ENCODE measurements at regions not wholly inside any gene's neighbourhood (a gene's known extent, or its start where the extent isn't known, plus 50 kb on each side); places are given as distances from the start of the nearest gene placed in this dataset.

DNA sequence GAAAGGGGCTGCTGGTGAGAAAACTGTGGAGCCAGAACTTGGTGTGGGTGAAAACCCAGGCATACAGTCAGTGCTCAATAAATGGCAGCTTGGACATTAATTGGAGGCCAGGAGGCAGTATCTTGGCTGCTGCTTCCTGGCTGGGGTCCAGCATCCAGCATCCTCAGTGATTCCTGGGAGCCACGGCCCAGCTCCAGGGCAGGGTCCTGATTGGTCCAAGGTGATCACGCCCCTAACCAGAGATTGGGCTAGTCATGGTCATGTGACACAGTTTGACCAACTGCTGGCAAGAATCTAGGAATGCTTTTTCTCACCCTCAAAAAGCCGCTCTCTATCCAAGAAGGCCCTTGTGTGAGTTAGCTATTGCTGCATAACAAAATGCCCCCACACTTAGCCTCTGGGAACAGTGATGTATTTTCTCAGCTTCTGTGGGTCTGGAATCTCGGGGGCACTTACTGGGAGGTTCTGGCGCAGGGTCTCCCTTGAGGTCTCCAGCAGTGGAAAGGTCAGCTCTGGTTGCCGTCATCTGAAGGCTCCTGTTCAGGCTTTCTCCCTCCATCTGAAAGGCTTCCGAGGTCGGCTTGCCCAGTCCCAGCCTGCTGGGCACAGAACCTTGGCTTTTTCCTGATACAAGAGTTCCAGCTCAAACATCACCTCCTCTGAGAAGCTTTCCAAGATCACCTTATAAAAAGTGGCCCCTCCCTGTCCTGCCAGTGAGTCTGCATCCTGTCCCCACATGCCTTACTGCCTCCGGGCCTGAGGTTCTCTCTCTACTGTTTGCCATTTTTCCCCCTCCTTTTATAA is 119.2 kb upstream of the NCOR2 start:
- no peak for DNase-seq

DNA sequence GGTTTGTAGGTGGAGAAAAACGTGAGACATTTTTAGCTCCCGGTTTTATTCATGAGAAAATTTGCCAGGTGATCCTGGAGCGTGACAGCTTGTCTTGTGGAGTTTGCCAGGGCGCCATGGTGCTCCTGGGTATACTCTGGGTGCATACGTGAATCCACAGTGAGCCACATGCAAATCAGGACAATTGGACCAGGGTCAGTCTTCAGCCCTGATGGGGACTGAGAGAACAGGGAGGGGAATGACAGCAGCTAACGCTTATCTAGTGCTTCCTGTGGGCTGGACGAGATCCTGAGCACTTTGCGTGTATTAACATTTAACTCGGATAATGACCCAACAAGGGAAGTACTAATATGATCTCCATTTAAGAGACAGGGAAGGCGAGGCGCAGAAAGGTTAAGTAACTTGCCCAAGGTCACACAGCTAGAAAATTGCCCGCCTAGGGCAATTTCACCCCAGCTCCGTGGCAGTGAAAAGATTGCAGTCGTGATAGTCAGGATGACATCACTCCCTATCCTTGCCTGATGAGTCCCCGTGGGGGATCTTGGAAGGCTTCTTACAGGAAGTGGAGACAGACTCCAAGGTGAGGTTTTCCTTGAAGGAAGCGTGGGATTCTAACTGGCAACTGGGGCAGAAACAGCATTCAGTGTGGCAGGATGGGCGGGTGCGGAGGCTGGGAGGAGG is 118.4 kb upstream of the NCOR2 start:
- no peak for DNase-seq

DNA sequence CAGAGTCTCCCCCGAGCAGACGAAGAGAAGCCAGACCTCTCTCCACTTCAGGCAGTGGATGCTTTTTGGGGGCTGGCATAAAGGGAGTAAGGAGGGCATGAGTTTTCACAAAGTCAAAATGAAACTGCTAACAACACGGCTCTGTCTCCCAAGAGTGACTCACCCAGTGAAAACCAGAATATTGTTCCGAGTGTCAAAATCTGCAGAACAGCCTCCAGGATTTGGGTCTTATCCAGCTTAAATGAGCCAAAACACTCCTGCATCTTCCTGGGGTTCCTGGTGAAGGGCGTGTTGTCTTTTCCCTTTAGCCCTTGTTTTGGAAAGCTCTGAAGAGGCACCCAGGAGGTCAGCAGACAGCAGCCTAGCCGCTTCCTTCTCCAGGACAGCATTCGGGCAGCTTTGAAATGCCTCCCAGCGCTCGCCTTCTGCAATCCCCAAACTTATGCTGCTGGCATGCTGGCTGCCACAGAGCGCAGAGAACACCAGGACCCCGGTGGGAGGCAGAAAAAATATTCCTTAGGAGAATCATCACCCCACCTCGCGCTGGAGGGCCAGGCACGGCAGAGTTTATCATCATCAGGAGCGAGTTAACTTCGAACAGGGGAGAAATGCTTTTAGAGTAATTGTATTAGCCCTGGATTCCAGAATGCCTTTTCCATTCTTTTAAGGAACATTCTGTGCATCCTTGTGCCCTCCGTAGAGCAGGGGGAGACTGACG is 117.7 kb upstream of the NCOR2 start:
- DNase-seq, result no peak

DNA sequence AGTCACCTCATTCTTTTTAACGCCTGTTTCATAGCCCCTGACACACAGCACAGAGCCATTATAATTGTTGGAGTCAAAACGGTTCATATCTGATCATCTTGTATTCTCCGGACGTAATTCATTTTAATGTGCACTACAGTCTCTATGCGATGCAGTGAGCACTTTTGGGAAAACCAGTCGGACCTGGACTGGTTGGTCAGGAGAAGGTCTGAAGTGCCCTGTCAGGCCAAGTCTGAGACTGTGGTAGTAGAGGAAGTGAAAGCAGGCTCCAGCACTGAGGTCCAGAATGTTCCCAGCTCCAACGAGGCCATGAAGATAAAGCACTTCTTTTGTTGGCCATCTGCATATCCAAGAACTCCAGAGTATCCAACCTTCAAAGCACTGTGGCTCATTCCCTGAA is 117.1 kb upstream of the NCOR2 start:
- DNase-seq, result no peak

DNA sequence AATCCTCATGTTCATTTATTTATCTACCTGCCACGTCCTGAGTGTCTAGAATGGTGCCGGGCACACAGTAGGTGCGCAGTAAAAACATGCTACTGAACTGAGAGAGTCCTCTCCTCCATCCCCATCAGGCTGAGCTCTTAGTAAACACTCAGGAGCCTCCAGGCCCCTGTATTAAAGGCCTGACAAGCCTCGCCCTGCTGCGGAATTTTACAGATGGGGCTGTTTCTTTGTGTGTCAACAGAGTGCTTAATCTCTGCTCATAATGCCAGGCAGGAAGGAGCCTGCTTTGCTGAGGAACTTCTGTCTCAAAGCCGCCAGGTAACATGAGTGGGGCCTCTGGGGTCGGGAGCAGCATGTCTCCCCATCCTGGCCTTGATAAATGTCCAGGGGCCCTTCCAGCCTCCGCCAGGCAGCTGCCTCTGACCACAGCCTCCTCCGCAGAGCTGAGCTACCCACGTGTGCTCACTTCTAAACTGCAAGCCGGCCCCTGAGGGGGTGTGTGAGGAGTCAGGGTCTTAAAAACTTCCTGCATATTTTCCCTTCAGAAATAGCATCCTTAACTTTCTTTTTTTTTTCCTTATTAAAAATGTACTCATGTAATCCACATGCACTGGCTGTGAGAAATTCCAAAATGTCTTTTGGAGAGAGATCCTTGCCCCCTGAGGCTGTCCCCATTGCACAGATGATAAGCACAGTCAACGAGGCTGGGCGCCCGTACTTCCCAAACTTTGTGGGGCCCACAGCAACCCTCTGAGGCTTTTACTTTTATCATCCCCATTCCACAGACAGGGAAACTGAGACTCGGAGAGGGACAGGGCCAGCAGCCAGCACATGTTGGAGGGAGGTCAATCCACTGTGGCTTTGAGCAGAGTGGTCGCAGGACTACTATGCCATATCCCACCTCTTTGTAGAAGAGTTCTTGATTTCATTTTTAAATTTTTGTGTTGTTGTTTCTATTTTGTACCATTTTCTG is 116.0 kb upstream of the NCOR2 start:
- DNase-seq, result no peak

DNA sequence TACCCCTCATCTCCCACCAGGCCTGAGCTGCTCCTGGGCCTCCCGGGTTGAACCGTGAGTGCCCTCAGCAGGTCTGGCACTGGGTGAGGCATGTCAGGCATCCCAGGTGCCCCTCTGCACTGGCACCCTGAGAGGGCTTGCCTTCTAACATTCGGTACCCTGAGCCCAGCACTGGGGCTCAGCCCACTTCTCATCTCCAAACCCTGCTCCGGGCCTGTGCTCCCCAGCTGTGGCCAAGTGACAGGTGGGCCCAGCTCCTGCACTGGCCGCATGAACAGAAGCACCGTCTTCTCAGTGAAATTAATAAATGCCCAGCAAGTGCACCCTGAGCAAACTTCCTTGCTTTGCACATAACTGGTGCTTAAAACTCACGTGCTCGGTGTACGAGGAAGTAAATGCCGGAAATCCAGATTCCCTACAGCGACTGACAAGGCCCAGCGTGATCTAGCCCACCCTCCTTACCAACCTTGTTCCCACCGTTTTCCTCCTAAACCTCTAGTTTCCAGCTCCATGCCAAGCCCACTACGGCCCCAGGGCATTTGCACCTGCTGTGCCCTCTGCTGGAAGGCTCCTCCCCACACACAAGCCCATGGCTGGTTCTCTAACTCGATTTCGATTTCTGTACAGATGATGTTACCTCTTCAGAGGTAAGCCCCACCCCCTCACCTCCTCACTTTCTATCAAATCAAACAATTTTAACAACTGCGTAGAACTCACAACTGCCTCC is 115.2 kb upstream of the NCOR2 start:
- DNase-seq, result no peak

DNA sequence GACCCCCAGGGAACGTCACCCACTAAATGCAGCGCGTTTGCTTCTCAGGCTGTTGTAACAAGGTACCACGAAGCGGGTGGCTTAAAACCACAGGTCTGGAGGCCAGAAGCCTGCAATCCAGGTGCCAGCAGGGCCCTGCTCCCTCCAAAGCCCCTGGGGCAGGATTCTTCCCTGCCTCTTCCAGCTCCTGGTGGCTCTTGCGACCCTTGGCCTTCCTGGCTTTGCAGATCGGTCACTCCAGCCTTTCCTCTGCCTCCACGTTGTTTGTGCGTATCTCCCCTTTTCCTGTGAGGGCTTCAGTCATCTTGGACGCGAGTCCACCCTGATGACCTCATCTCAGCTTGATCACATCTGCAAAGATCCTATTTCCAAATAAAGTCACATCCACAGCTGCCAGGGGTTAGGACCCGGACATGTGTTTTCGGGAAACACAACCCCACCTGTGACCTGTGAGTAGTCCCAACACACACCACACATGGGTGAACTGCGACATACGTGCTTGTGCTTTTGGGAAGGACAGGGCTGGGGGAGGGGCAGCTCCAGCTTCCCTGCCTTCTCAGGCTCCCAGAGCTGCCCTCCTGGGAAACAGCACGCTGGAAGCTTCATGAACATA is 114.5 kb upstream of the NCOR2 start:
- DNase-seq, result no peak

DNA sequence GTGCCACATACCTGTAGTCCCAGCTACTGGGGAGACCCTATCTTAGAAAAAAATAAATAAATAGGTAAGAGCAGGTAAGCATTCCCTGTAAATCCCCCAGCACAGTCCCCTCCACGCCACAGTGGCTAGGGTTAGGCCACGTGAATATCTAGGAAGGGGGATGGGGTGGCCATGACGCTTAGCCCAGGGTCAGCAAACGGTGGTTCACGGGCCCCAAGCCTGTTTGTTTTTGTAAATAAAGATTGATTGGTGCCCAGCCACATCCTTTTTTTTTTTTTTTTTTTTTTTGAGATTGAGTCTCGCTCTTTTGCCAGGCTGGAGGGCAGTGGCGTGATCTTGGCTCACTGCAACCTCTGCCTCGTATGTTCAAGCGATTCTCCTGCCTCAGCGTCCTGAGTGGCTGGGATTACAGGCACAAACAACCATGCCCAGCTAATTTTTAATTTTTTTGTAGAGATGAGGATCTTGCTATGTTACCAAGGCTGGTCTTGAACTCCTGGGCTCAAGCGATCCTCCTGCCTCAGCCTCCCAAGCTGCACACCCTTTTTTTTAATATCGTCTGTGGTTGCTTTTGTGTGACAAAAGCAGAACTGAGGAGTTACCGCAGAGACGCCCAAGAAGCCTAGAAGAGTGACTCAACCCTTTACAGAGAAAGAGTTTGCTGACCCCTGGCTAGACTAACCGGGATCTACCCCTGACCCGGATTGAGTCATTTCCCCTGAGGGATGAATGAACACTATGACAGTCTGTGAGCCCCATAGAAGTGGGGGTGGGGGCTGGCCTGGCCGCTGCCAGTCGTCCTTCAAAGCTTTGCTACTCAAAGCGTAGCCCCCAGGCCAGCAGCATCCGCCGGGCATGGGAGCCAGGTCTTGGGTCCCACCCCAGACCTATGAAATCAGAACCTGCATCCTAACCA is 113.7 kb upstream of the NCOR2 start:
- DNase-seq, result no peak

DNA sequence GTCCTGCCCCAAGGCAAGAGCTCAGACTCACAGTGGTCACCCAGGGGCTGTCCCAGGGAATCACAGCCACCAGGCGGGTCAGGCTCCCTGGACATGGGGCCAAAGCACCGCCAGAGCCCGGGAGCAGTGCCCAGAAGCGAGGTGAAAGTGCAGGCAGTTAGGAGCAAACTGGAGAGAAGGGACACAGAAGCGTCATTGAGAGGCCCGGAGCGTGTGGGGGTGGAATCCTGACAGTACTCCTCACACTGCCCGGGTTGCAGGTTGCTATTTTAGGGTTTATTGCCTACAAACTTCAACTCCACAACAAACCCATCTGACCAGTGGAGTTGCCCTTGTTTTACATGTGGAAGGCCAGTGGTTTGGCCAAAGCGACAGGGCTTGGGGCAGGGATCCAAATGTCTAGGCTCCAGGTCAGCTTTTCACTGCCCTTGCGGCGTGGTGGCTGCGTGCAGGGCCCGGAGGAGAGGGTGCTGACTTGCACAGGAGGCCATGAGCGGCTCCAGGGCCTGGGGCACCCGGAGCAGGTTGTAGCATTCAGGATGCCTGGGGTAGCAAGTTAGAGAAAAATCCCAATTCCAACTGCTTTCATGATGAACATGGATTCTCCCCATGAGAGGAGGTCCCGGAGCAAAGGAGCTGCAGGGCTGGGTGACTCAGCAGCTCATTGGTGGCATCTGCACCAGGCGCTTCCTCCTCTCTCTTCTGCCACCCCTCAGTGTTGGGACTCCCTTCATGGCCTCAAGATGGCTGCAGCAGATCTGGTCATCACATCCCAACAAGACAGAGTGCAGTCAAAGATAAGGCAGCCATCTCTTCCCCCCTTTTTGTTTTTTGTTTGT is 112.3 kb upstream of the NCOR2 start:
- no peak for DNase-seq

DNA sequence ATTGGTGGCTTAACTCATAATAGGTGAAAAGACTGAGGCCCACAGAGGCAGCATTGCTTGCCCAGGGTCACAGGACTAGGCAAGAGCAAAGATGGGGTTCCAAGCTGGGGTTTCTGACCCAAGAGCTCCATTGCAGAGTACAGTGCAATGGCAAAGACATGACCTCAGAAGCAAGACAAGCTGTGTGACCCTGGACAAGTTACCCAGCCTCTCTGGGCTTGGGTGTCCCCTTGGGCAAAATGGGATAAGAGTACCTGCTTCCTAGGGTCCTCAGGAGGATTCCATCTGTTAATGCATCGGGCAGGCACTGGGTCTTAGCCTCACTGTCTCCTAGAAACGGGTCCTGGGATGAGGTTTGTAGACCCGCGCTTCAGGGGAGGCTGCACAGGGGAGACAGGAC is 111.6 kb upstream of the NCOR2 start:
- DNase-seq, result no peak

DNA sequence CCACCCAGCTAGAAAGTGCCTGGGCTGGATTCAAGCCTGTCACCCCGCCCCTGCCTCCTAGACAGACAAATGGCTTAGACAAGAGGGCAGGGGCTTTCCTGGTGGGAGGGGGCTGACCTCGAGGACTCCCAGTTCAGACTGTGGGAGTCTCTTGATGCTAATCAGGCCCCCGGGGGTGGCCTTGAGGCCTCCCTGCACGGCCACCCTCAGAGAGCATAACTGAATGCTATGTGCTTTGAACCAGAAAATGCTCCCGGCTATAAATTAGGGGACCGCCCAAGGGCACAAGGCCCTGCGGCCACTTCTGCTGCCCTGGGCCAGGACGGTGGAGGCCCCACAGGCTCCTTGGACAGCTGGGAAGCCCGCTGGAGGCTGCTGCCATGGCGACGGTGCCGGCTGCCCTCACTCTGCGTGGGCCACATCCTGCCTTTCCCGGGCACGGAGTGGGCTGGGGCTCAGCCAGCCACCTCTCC is 111.0 kb upstream of the NCOR2 start:
- no peak for DNase-seq

DNA sequence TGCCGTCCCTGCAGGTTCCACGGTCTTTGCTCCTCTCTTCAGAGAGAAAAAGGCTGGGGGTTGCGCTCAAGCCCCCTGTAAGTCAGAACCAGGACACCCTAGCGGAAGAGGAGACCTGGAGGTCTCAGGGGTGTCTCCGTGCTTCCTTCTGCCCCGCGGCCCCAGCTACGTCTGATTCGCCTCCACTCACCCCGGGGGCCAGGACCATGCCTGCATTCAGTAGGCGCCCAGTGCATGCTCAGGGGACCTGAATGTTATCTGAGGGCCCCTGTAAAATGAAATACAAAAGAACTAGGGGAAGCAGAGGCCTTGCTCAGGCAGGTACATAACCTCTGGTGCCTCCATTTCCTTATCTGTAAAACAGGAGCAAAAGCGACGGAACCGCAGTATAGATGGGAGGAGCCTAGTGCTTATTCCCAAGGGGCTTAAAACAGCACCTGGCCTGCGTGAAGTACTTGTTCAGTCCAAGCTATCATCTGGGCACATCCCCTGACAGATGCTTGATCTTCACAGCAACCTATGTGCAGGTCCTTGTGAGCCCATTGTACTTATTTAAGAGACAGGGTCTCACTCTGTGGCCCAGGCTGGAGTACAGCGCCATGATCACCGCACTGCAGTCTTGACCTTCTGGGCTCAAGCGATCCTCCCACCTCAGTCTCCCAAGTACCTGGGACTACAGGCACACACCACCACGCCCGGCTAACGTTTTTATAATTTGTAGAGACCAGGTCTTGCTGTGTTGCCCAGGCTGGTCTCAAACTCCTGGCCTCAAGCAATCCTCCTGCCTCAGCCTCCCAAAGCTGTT is 110.3 kb upstream of the NCOR2 start:
- no peak for DNase-seq

DNA sequence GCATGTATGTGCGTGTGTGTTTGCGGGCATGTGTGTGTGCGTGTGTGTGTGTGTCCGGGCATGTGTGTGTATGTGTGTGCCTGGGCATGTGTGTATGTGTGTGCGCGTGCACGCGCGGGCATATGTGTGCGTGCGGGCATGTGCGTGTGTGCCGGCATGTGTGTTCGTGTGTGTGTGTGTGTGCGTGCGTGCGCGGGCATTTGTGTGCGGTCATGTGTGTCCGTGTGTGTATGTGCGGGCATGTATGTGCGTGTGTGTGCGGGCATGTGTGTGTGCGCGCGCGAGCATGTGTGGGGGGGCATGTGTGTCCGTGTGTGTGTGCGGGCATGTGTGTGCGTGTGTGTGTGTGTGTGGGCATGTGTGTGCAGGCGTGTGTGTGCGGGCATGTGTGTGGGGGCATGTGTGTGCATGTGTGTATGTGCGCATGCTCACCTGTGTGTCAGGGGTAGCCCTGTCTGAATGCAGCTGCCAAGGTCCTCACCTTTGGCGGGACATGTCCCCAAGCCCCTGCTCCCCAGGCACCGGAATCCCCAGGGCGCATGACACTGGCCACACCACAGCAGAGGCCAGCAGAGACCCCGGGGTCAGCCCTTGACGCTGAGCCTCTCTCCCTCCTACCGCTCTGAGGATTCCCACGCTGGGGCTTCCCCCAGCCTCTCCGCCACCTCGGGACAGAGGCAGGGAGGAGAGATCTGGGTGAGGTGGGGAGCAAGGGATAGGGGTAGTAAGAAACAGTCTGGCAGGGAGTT is 109.5 kb upstream of the NCOR2 start:
- DNase-seq, result no peak

DNA sequence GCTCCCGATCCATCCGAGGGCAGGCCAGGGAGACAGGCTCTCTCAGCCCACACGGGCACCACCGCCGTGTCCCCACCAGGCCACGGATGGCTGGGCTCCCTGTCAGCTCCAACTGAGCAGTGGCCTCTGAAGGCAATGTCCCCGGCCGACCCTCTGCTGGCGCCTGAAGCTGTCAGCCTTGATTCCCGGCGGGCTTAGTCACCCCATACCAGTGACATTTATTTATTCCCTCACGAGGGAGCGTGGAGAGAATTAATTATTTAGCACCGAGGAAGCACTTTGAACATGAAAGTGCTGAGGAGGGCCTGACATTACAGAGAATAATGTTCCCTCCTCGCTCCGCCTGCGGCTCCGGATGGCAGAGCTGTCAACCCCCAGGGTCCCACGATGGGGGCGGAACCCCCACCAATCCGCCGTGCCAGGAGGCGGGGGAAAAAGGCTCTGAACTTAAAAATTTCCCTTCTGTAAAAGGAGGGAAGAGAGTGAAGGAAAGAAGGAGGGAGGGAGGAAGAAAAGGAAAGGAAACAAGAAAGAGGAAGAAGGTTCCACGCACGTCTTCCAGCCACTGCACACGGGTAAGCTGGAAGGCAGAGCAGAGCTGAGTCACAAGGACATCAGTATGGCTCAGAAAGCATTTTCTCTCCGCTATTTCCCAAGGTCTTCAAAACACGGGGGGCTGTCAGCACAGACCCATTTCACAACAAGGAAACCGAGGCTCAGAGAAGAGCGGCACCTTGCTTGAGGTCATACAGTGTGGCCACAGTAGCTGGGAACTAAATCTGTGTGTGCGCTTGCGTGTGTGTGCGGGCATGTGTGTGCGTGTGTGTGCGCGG is 108.7 kb upstream of the NCOR2 start:
- DNase-seq, result no peak

DNA sequence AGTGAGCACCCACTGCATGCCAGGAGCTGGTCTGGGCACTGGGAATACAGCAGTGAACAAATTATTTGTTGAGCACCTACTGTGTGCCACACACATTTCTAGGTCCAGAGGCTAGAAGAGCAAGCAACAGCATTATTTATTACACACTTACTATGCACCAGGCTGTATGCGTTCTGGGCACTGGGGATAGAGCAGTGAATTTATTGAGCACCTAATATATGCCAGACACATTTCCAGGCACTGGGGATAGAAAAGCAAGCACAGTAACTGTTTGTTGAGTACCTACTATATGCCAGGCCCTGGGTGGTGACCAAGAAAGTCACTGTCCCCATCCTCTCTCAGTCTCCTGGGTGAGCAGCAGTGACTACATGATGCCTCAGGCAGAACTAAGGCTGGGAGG is 107.5 kb upstream of the NCOR2 start:
- DNase-seq, result no peak

DNA sequence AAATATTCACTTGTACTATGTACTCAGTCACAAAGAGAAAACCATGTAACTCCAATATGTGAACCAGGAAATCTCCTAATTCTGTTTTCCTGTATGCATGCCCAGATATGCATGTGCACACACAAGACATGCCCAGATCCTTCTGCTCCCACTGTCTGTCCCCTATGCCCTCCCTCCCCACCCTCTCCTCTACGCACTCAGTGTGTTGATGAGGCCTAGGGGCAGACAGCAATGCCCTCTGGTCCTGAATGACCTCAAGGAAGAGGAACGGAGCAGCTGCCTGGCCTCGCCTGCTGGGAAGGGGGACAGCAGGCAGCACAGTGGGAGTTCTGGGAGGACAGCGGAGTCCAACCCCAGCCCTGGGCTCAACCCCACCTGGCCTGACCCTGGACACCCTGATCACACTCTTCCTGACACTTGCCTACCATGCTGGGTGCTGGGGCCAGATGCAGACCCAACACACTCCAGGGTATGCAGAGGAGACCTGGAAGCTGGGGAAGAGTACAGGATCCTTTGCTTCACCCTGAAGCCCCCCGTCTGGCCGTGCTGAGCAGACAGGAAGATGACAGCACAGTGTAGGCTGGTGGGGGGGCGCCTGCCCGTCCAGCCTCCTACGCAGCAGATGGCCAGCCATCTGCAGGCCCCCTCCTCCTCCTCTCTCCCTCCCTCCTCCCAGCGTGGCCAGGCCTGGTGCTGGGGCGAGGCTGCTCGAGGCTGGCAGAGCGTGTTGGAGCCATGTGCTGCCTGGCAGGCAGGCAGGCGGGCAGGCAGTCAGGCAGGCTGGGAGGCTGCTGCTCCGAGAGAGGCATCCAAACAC is 106.6 kb upstream of the NCOR2 start:
- DNase-seq, result no peak
